Sigmoid colon (tissue), 6 donors: ENCODE measurements at regions not wholly inside any gene's neighbourhood (a gene's known extent, or its start where the extent isn't known, plus 50 kb on each side); places are given as distances from the start of the nearest gene placed in this dataset.

Source experiments
- DNase-seq: peaks from one replicate; pipeline ENCODE4 v3.0.0-alpha.2; 2019
- H3K27ac ChIP-seq, 4 donors: fragments of 200-600 bp; sonication (generic); one replicate each; pipeline ENCODE4 v1.5.1; 2016 to 2019; ENCODE audit warnings: mild to moderate bottlenecking in 1 of 4
- H3K27me3 ChIP-seq, 3 donors: fragments of 200-600 bp; sonication (generic); one replicate each; pipeline ENCODE4 v1.5.1; 2019; ENCODE audit warnings: mild to moderate bottlenecking in 1 of 3
- H3K36me3 ChIP-seq, 4 donors: fragments of 200-600 bp; sonication (generic); one replicate each; pipeline ENCODE4 v1.5.1; 2016 to 2019
- H3K4me1 ChIP-seq, 4 donors: fragments of 200-600 bp; sonication (generic); one replicate each; pipeline ENCODE4 v1.5.1; 2017 to 2019
- H3K4me3 ChIP-seq, 4 donors: fragments of 200-600 bp; sonication (generic); one replicate each; pipeline ENCODE4 v1.5.1; 2017 to 2019; ENCODE audit warnings: mild to moderate bottlenecking in 2 of 4, moderate library complexity in 1 of 4
- H3K9me3 ChIP-seq, 4 donors: fragments of 200-600 bp in 3 of 4; sonication (generic) in 3 of 4; one replicate each; pipeline versions ENCODE4 v1.5.1 to v1.6.1; 2013 to 2019
- EP300 ChIP-seq, 4 donors: sonication (generic); formaldehyde crosslinking; IDR thresholded peaks; one replicate each; pipeline ENCODE4 v1.6.1; 2017; ENCODE audit warnings: antibody characterized with exemption in 4 of 4
- POLR2A ChIP-seq, 2 donors: fragments of 450-650 bp; IDR thresholded peaks; one replicate each; pipeline ENCODE4 v1.6.1; 2016; ENCODE audit warnings: antibody characterized with exemption in 2 of 2, mild to moderate bottlenecking in 2 of 2, moderate library complexity in 2 of 2
- POLR2AphosphoS5 ChIP-seq, 4 donors: sonication (generic); formaldehyde crosslinking; IDR thresholded peaks; one replicate each; pipeline ENCODE4 v1.6.1; 2017; ENCODE audit warnings: antibody characterized with exemption in 4 of 4
- WGBS, 2 donors: extraction: QIAGEN DNeasy Blood & Tissue Kit; methylation state at CpG; one replicate each; pipeline ENCODE4 v1.1.7; 2013; 5-methylcytosine and 5-hydroxymethylcytosine counted together
- intact Hi-C: fragments of 100-400 bp; cut with DNase I; formaldehyde crosslinking; loops from one replicate; pipeline ENCODE4 v1.15.1; 2023
- TF ChIP-seq, protein P1 (sequence below), 4 experiments: fragments of 450-650 bp in 3 of 4; fragments of 200-600 bp in 1 of 4; IDR thresholded peaks; one replicate each; pipeline ENCODE4 v1.5.1; 2016 to 2019; ENCODE audit warnings: antibody characterized with exemption in 4 of 4, mild to moderate bottlenecking in 3 of 4, moderate library complexity in 2 of 4
- donor health status: healthy with polysubstance abuse.
- donor health status: healthy.

DNA sequence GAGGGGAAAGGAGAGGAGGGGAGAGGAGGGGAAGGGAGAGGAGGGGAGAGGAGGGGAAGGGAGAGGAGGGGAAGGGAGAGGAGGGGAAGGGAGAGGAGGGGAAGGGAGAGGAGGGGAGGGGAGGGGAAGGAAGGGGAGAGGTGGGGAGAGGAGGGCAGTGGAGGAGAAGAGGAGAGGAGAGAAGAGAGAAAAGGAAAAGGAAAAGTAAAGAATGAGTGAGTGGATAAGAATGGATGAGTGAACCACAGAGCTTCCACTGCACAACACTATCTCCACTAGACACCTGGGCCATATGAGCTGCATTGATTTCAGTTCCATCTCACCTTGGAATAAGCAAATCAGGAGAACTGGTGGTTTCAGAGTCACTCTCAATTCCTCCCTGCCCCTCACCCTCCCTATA lies 204.1 kb upstream of the TOX3 start:
- TF ChIP-seq POLR2A (IDR thresholded peaks at IDR 0.05): no peak
- TF ChIP-seq POLR2AphosphoS5 (IDR thresholded peaks at IDR 0.05): no peak
- TF ChIP-seq, protein P1, sequence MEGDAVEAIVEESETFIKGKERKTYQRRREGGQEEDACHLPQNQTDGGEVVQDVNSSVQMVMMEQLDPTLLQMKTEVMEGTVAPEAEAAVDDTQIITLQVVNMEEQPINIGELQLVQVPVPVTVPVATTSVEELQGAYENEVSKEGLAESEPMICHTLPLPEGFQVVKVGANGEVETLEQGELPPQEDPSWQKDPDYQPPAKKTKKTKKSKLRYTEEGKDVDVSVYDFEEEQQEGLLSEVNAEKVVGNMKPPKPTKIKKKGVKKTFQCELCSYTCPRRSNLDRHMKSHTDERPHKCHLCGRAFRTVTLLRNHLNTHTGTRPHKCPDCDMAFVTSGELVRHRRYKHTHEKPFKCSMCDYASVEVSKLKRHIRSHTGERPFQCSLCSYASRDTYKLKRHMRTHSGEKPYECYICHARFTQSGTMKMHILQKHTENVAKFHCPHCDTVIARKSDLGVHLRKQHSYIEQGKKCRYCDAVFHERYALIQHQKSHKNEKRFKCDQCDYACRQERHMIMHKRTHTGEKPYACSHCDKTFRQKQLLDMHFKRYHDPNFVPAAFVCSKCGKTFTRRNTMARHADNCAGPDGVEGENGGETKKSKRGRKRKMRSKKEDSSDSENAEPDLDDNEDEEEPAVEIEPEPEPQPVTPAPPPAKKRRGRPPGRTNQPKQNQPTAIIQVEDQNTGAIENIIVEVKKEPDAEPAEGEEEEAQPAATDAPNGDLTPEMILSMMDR (IDR thresholded peaks at IDR 0.05): no peak
- TF ChIP-seq EP300 (IDR thresholded peaks at IDR 0.05): no peak

DNA sequence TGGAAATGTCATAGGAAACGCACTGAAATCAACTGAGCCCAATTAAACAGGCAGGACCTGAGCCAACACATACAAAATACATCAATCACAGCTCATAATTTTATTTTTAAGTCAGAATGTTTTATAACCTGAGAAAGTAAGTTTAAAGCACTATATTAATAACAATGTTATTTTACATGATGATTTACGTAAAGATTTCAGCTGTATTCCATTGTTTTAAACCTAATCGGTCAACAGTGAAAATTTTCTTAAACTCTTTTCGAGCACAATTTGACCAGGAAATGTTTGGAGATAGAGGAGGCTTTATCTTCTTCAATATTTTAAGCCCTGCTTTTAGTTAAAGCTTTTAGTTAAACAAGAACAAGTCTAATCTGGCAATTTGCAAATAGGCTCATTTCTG lies 201.8 kb upstream of the TOX3 start:
- intact Hi-C loops: no loop called here
- H3K36me3 ChIP-seq: no peaks in the 10 kb centered on the region
- no peaks in the 10 kb centered on the region for H3K27me3 ChIP-seq
- H3K27ac ChIP-seq: no peak overlapping the region
- H3K4me3 ChIP-seq: no peak overlapping the region
- H3K9me3 ChIP-seq: no peaks in the 10 kb centered on the region
- DNase-seq: no peak
- no peaks in the 10 kb centered on the region for H3K4me1 ChIP-seq
- TF ChIP-seq POLR2A (IDR thresholded peaks at IDR 0.05): no peak
- TF ChIP-seq, protein P1 (IDR thresholded peaks at IDR 0.05): no peak
- no peak for TF ChIP-seq EP300 (IDR thresholded peaks at IDR 0.05)
- no peak for TF ChIP-seq POLR2AphosphoS5 (IDR thresholded peaks at IDR 0.05)
- 94 to 95% methylated on average over 4 of the region's 4 CpGs for WGBS, 2 donors

More for the DNA sequence above, 204.1 kb upstream of the TOX3 start:
- Histone ChIP-seq H3K36me3 (no peaks in the 10 kb centered on the region), H3K27me3 (no peaks in the 10 kb centered on the region), H3K9me3 (peaks cover 0 to 2% (median 0%) of the 10 kb centered on the region in 4 donors), H3K4me3 (no peak overlapping the region), H3K27ac (no peak overlapping the region), H3K4me1 (no peaks in the 10 kb centered on the region)
- intact Hi-C loops: no loop called here
- no peak for DNase-seq

DNA sequence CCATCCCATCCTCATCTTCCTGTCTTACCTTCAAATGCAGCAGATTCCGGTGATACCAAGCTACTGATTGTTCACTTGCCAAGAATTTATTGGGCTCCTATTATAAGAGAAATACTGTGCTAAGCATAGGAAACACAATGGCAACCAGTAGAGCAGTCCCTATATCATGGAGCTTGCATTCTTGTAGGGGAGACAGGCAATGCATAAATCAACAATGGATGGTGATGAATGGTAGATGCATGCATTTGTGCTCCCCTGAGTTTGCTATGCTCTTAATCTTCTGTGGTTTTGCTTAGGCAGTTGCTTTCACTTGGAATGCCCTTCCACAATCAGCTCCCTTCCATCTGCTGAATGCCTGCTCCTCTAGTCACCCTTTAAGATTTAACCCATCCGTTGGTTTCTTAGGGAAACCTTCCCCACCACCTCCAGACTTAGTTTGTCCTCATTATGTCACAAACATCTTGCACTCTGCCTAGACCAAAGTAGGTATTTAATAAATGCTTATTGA lies 200.2 kb upstream of the TOX3 start:
- Histone ChIP-seq H3K9me3 (no peaks in the 10 kb centered on the region), H3K36me3 (no peaks in the 10 kb centered on the region), H3K4me1 (no peaks in the 10 kb centered on the region), H3K27me3 (no peaks in the 10 kb centered on the region), H3K4me3 (no peak overlapping the region), H3K27ac (no peak overlapping the region)
- TF ChIP-seq EP300 (IDR thresholded peaks at IDR 0.05) (no peak), POLR2AphosphoS5 (IDR thresholded peaks at IDR 0.05) (no peak), POLR2A (IDR thresholded peaks at IDR 0.05) (no peak)
- TF ChIP-seq, protein P1 (IDR thresholded peaks at IDR 0.05): no peak
- intact Hi-C loops: no loop called here
- WGBS, 2 donors: 85 to 91% methylated on average over 2 of the region's 2 CpGs
- DNase-seq: no peak

DNA sequence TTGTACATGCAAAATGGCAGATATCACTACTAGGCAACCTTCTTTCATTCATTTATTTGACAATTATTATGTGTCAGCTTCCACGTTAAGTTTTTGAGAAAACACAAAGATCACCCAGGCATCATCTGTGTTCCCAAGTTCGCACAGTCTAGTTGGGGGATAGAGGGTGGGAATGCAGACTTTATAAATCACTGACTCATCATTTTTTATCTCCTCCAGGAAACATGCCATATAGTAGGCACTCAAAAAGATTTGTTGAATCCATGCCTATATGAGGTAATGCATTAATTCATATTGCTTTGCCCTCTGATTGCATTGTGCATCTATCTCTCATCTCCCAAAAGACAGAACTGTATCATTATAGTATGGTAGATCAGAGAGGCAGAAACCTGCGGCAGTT lies 196.8 kb upstream of the TOX3 start:
- no peaks in the 10 kb centered on the region for H3K27me3 ChIP-seq
- H3K27ac ChIP-seq: no peak overlapping the region
- H3K36me3 ChIP-seq: no peaks in the 10 kb centered on the region
- WGBS, 2 donors: 94 to 95% methylated on average over 3 of the region's 3 CpGs
- no peak for DNase-seq
- TF ChIP-seq POLR2A (IDR thresholded peaks at IDR 0.05): no peak
- no peak for TF ChIP-seq EP300 (IDR thresholded peaks at IDR 0.05)
- TF ChIP-seq POLR2AphosphoS5 (IDR thresholded peaks at IDR 0.05): no peak
- TF ChIP-seq, protein P1 (IDR thresholded peaks at IDR 0.05): no peak
- H3K4me3 ChIP-seq: no peak overlapping the region
- no peaks in the 10 kb centered on the region for H3K4me1 ChIP-seq
- intact Hi-C loops: no loop called here
- no peaks in the 10 kb centered on the region for H3K9me3 ChIP-seq

DNA sequence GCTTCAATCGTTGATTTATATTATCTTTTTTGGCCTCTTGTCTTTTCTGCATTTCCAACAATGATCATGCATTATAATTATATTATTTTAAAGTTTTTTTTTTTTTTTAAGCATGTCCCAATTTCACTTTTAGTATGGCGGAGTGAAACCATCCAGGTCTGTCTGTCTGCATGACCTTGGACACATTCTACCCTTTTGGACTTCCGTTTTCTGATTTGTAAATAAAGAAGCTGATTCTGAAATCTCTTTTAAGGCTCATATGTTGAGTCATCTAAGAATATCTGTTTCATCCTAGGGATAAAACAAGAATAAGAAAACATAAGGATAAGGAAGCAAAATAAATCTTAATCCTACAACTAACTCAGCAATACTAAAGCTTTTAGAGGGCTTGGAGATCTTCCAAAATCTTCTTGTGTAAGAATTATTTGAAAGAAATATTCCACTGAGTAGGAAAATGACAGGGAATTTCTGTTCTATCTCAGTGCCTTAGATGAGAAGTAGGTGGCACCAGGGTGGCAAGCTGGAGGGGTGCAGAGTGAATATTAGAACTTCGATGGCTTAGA lies 195.7 kb upstream of the TOX3 start:
- 82 to 84% methylated on average over 4 of the region's 4 CpGs for WGBS, 2 donors
- intact Hi-C loops: no loop called here
- no peaks in the 10 kb centered on the region for H3K36me3 ChIP-seq

More for the DNA sequence above, 195.7 kb upstream of the TOX3 start:
- H3K27me3 ChIP-seq: no peaks in the 10 kb centered on the region
- no peak overlapping the region for H3K27ac ChIP-seq
- H3K4me1 ChIP-seq: no peaks in the 10 kb centered on the region
- no peak for TF ChIP-seq POLR2A (IDR thresholded peaks at IDR 0.05)
- TF ChIP-seq EP300 (IDR thresholded peaks at IDR 0.05): no peak
- DNase-seq: no peak
- H3K9me3 ChIP-seq: no peaks in the 10 kb centered on the region
- H3K4me3 ChIP-seq: no peak overlapping the region
